ENCODE measurements at regions not wholly inside any gene's neighbourhood (a gene's known extent, or its start where the extent isn't known, plus 50 kb on each side); places are given as distances from the start of the nearest gene placed in this dataset.
"Not testable (repeated sequence)": the region's sequence is repeated elsewhere in the genome, so short reads cannot be mapped to it uniquely, and the experiment has no call there.

- DNase-seq (ENCODE audit: low read depth, low spot score), result no peak
Measured at GRCh38 chr5:125461641-125462072, 715.2 kb upstream of the ZNF608 start.

- no peak for DNase-seq (ENCODE audit: low read depth, low spot score)
Measured at GRCh38 chr5:125463466-125464092, 717.1 kb upstream of the ZNF608 start.

GRCh38 chr5:125464847-125465432, 718.5 kb upstream of the ZNF608 start:
- no peak for DNase-seq (ENCODE audit: low read depth, low spot score)

DNA sequence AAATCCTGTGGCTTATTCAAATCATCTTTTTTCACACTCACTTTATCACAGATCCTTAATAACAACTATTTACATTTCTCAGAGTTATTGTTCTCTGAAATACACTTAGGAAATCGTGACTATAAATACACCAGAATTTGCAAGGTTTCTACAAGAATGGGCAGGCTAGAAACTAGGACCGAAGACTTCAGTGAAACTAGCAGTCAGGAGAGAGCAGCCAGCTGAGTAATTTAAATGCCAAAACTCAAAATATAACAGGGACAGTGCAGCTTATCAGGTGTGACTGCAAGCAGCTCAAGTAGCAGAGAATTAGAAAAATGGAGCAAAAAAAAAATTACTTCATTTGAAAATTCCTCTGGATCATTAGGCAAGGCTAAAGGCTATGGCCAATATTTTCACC, 719.3 kb upstream of the ZNF608 start:
- no peak for DNase-seq (ENCODE audit: low read depth, low spot score)

GRCh38 chr5:125467222-125467621, 720.8 kb upstream of the ZNF608 start:
- no peak for DNase-seq (ENCODE audit: low read depth, low spot score)

GRCh38 chr5:125470280-125470902, 724.0 kb upstream of the ZNF608 start:
- DNase-seq (ENCODE audit: low read depth, low spot score), result no peak

GRCh38 chr5:125476901-125477585, 730.6 kb upstream of the ZNF608 start:
- DNase-seq (ENCODE audit: low read depth, low spot score), result no peak

- no peak for DNase-seq (ENCODE audit: low read depth, low spot score)
Measured at GRCh38 chr5:125477586-125477975, 731.1 kb upstream of the ZNF608 start.

DNA sequence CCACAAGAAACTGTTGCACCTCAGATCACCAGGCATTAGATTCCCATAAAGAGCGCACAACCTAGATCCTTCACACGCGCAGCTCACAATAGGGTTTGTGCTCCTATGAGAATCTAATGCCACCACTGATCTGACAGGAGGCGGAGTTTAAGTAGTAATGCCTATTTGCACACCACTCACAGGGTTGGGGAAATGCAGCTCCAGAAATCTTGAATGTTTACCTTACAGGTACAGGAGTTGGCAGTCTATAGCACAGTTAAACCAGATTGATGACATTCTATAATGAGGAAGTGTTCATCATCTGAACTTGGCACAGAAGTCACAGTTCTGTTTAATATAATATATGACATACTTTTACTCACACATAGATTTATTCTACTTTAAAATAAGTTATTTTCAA, 732.2 kb upstream of the ZNF608 start:
- no peak for DNase-seq (ENCODE audit: low read depth, low spot score)

GRCh38 chr5:125480911-125481310, 734.5 kb upstream of the ZNF608 start:
- DNase-seq (ENCODE audit: low read depth, low spot score), result no peak

DNA sequence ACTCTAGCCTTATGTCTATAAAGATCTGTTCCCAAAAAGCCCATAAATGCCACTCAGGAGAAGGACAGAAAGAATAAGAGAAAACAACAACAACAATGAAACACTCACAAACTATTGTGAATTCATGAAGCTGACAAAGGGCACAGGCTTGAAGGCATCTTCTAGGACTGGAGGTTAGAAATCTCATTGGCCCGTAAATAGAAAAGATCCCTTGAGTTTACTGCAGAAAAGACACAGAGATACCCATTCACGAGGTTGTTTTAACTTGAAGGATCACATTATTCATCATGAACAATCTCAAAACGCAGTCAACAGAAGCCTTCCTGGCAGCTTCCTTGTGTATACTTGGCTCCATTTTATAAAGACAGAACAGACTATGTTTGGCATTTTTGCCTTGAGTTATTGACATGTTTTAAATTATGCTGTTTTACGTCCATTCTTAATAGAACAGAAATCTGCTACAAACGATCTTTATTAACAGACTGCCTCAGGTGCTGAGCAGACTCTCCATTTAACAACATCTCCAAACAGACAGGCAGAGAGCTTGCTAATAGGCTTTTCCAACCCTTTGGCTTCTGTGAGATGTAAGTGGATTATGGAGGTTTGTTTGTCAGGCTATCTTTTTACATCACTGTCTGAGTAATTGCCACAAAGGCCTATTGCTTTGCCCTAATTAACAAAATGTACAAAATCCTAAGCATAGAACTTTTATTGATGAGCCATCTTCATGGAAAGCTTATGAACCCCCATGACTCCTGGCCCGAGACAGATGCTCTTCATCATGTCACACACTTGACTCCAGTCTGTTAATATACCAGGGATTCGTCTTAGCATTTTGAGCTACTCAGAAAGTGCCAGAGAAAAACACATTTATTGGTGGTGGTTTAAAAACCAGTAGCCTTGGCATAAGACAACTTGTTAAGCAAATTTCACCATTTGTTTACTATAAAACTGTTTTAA, 735.3 kb upstream of the ZNF608 start:
- DNase-seq (ENCODE audit: low read depth, low spot score), result no peak

GRCh38 chr5:125483609-125484008, 737.2 kb upstream of the ZNF608 start:
- no peak for DNase-seq (ENCODE audit: low read depth, low spot score)

DNA sequence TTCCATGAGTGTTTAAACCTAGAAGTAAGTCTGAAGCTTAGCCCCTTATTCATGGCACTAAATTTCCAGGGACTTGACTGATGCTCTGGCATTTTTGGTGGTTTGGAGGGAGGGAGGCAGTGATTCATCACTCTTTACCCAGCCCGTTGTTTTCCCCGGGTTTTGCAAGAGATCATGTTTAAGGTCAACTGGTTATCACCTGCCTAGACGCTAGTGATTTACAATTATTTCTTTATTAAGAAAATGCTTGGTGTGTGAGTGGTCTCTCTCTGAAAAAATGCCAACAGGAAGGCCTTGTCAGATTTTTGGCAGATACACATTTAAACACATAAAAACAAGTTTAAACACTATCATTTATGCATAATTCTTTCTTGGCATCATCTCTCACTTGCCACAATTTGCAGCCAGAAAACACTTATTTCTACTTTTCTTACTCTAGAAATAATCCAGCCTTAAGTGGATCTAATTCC, 737.9 kb upstream of the ZNF608 start:
- no peak for DNase-seq (ENCODE audit: low read depth, low spot score)

GRCh38 chr5:125484742-125485641, 738.6 kb upstream of the ZNF608 start:
- DNase-seq (ENCODE audit: low read depth, low spot score), result peak; percentile 93

DNA sequence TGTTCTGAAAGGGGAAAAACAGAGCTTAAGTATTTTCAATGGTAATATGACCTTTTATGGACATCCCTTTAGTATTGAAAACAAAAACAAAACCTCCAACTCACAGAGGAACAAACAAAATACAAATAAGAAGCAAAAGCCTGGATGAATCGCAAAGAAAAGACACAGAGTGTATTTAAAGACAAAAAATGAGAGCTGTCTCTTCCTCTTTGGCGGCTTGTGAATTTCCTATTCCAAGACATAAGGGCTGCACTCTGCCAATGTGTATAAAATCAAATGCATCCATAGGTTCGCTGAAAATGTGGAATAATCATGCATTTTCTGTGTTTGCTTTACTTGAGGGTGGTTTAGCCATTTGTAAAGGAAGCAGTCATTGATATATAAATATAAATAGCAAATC, 739.3 kb upstream of the ZNF608 start:
- DNase-seq (ENCODE audit: low read depth, low spot score), result no peak

DNA sequence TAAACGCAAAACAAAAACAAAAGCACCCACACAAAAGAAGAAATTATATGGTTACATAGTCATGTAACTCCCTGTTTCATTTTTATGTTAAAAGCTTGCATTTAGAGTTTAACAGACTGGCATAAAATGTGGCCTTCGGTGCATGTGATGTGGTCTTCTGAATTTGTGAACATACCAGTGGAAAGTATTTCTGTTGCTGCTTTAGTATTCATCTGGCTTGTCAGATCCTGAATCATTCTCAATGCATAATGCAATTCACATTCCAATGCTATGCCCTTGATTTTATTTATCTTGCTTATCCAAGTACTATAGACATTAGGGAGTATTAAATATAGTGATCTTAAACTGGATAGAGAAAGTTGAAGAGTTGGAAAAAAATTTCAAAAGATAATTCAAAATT, 740.2 kb upstream of the ZNF608 start:
- DNase-seq (ENCODE audit: low read depth, low spot score), result no peak

- no peak for DNase-seq (ENCODE audit: low read depth, low spot score)
Measured at GRCh38 chr5:125487231-125487630, 740.8 kb upstream of the ZNF608 start.

GRCh38 chr5:125487652-125488051, 741.2 kb upstream of the ZNF608 start:
- not testable (repeated sequence) for DNase-seq (ENCODE audit: low read depth, low spot score)

DNA sequence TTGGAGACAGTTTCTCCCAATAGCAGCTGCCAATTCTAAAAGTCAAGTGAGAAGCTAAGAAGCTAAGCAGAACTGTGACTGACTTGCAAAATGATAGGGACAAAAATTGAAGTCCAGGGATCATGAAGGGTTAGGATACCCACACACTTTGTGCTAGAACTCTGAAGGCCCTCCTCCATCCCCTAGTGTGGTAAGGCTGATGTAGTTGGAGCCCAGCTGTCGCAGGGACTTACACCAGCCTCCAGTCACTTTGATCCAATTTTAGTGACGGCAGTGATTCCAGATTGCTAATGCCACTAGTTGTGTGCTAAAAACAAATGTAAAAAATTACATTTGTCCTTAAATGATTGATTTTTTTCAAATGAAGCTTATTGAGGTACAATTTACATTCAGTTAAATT, 742.7 kb upstream of the ZNF608 start:
- no peak for DNase-seq (ENCODE audit: low read depth, low spot score)

- no peak for DNase-seq (ENCODE audit: low read depth, low spot score)
Measured at GRCh38 chr5:125491986-125492492, 745.6 kb upstream of the ZNF608 start.
